Brain microvascular endothelial cell (primary cell): ENCODE measurements at regions not wholly inside any gene's neighbourhood (a gene's known extent, or its start where the extent isn't known, plus 50 kb on each side); places are given as distances from the start of the nearest gene placed in this dataset.

ENCODE experiments used
- DNase-seq: peaks from one replicate; pipeline ENCODE4 v3.0.0-alpha.2; 2020
- H3K27ac ChIP-seq: fragments of 250-450 bp; sonication (Bioruptor Pico); 2 replicates; pipeline ENCODE4 v1.5.1; 2020; ENCODE audit warnings: mild to moderate bottlenecking, moderate library complexity
- H3K27me3 ChIP-seq: fragments of 250-450 bp; sonication (Bioruptor Pico); replicated peaks from 2 replicates; pipeline ENCODE4 v1.5.1; 2020; ENCODE audit warnings: mild to moderate bottlenecking
- H3K36me3 ChIP-seq: fragments of 250-450 bp; sonication (Bioruptor Pico); replicated peaks from 2 replicates; pipeline ENCODE4 v1.5.1; 2020; ENCODE audit warnings: mild to moderate bottlenecking
- H3K4me3 ChIP-seq: 2 replicates; pipeline ENCODE4 v1.5.1; 2011; ENCODE audit warnings: low read depth, mild to moderate bottlenecking, control low read depth, low read length, moderate library complexity
- CTCF ChIP-seq: IDR thresholded peaks from 2 replicates; pipeline ENCODE4 v1.5.1; 2011; ENCODE audit warnings: low read depth, mild to moderate bottlenecking, moderate library complexity, low read length, control low read depth, inconsistent platforms; ENCODE audit errors: missing control alignments
- in situ Hi-C: cut with HindIII; loops from 2 replicates; pipeline ENCODE4 v1.10.0; 2017; ENCODE audit warnings: low sequenced_read_pairs, low pct_ligation_motif_present

GRCh38 chr13:84380866-84381265, 498.6 kb upstream of the SLITRK1 start:
- no peaks in the 10 kb centered on the region for H3K27me3 ChIP-seq
- no peak overlapping the region for H3K27ac ChIP-seq
- no peak for TF ChIP-seq CTCF
- no peaks in the 10 kb centered on the region for H3K36me3 ChIP-seq
- no peak for DNase-seq
- no peak overlapping the region for H3K4me3 ChIP-seq
- in situ Hi-C loops = no loop called here

- Histone ChIP-seq H3K27me3 (no peaks in the 10 kb centered on the region), H3K36me3 (no peaks in the 10 kb centered on the region), H3K27ac (no peak overlapping the region), H3K4me3 (no peak overlapping the region)
- DNase-seq = no peak
- in situ Hi-C loops = no loop called here
- TF ChIP-seq CTCF = no peak
Observed at GRCh38 chr13:84377106-84377505, 494.8 kb upstream of the SLITRK1 start.

GRCh38 chr13:84366506-84366905, 484.2 kb upstream of the SLITRK1 start:
- no peak for DNase-seq
- Histone ChIP-seq H3K27me3 (no peaks in the 10 kb centered on the region), H3K36me3 (no peaks in the 10 kb centered on the region), H3K4me3 (no peak overlapping the region), H3K27ac (no peak overlapping the region)
- no peak for TF ChIP-seq CTCF
- in situ Hi-C loops = no loop called here

GRCh38 chr13:84362777-84363176, 480.5 kb upstream of the SLITRK1 start:
- in situ Hi-C loops = no loop called here
- DNase-seq = no peak
- TF ChIP-seq CTCF = no peak
- no peak overlapping the region for H3K4me3 ChIP-seq
- no peaks in the 10 kb centered on the region for H3K27me3 ChIP-seq
- H3K36me3 ChIP-seq = no peaks in the 10 kb centered on the region
- H3K27ac ChIP-seq = no peak overlapping the region

GRCh38 chr13:84360822-84361221, 478.5 kb upstream of the SLITRK1 start:
- H3K27ac ChIP-seq = no peak overlapping the region
- TF ChIP-seq CTCF = no peak
- in situ Hi-C loops = no loop called here
- H3K36me3 ChIP-seq = no peaks in the 10 kb centered on the region
- no peak for DNase-seq
- H3K27me3 ChIP-seq = no peaks in the 10 kb centered on the region
- H3K4me3 ChIP-seq = no peak overlapping the region

GRCh38 chr13:84358601-84359000, 476.3 kb upstream of the SLITRK1 start:
- TF ChIP-seq CTCF = no peak
- in situ Hi-C loops = no loop called here
- no peak overlapping the region for H3K27ac ChIP-seq
- no peak overlapping the region for H3K4me3 ChIP-seq
- no peaks in the 10 kb centered on the region for H3K36me3 ChIP-seq
- no peaks in the 10 kb centered on the region for H3K27me3 ChIP-seq
- DNase-seq = no peak
